A549 (cell line): ENCODE measurements at regions not wholly inside any gene's neighbourhood (a gene's known extent, or its start where the extent isn't known, plus 50 kb on each side); places are given as distances from the start of the nearest gene placed in this dataset.

ENCODE experiments used
- ATAC-seq, 2 experiments: fragments of 200-7000 bp in 1 of 2; fragments of >200 bp in 1 of 2; cut with Nextera tagmentation in 1 of 2; cut with Tn5 transposase in 1 of 2; 3 replicates each; pipeline versions ENCODE4 v1.8.0 to v1.9.1; 2018 to 2020; ENCODE audit warnings: mild to moderate bottlenecking in 1 of 2, moderate library complexity in 1 of 2
- CTCF ChIA-PET: fragments of 300-600 bp; sonication (Branson Sonifier 250); formaldehyde crosslinking; extraction: SDS; loops from one replicate; lab custom pipeline; 2021; ENCODE audit warnings: antibody characterized with exemption, inconsistent platforms; lab: Yijun Ruan, JAX
- POLR2A ChIA-PET: fragments of 350-600 bp; formaldehyde crosslinking; extraction: SDS; loops from one replicate; lab custom pipeline; 2021; ENCODE audit warnings: antibody characterized with exemption, inconsistent platforms; lab: Yijun Ruan, JAX
- DNase-seq, 2 experiments: peaks; one replicate each; pipeline versions ENCODE4 v3.0.0 to v3.0.0-alpha.2; 2011 to 2016; ENCODE audit warnings: low read depth in 1 of 2, low spot score in 1 of 2
- FAIRE-seq: peaks from 2 replicates; lab custom pipeline; 2011; peaks lifted over from hg19 to GRCh38; lab: Jason Lieb, UNC
- H3K27ac ChIP-seq, 2 experiments: fragments of >200 bp; sonication (Bioruptor Twin); formaldehyde crosslinking; 3 replicates each; pipeline ENCODE4 v1.5.1; 2016 to 2017
- H3K4me1 ChIP-seq: fragments of >200 bp; sonication (Bioruptor Twin); formaldehyde crosslinking; 3 replicates; pipeline ENCODE4 v1.6.1; 2016
- H3K4me2 ChIP-seq: fragments of >200 bp; sonication (Bioruptor Twin); formaldehyde crosslinking; 3 replicates; pipeline ENCODE4 v1.6.1; 2016
- H3K4me3 ChIP-seq: fragments of >200 bp; sonication (Bioruptor Twin); formaldehyde crosslinking; 3 replicates; pipeline ENCODE4 v1.5.1; 2016
- H3K9me3 ChIP-seq: fragments of >200 bp; sonication (Bioruptor Twin); formaldehyde crosslinking; 3 replicates; pipeline ENCODE4 v1.6.1; 2016
- BHLHE40 ChIP-seq: IDR thresholded peaks from 2 replicates; pipeline ENCODE4 v1.6.1; 2012; ENCODE audit warnings: low read depth, low read length, inconsistent platforms
- CBX8 ChIP-seq: fragments of 200-600 bp; sonication (generic); IDR thresholded peaks from 2 replicates; pipeline ENCODE4 v1.6.1; 2016
- EHF ChIP-seq: fragments of 250-450 bp; sonication (Bioruptor Pico); IDR thresholded peaks from 2 replicates; pipeline ENCODE4 v1.5.0; 2020; ENCODE audit warnings: mild to moderate bottlenecking
- EHMT2 ChIP-seq: fragments of 200-600 bp; sonication (generic); IDR thresholded peaks from 2 replicates; pipeline ENCODE4 v1.6.1; 2016; ENCODE audit warnings: antibody characterized with exemption, low read depth, mild to moderate bottlenecking, moderate library complexity
- FOSL2 ChIP-seq, 2 experiments: fragments of 450-650 bp in 1 of 2; fragments of >200 bp in 1 of 2; sonication (Bioruptor Twin) in 1 of 2; formaldehyde crosslinking; IDR thresholded peaks; 2 replicates each; pipeline versions ENCODE4 v1.5.0 to v1.6.1; 2016 to 2020; ENCODE audit warnings: mild to moderate bottlenecking in 1 of 2, moderate library complexity in 1 of 2
- HOXB13 ChIP-seq: fragments of 250-450 bp; sonication (Bioruptor Pico); IDR thresholded peaks from 2 replicates; pipeline ENCODE4 v1.5.0; 2020; ENCODE audit warnings: low read depth, mild to moderate bottlenecking, moderate library complexity
- HOXB5 ChIP-seq: fragments of 250-450 bp; sonication (Bioruptor Pico); IDR thresholded peaks from 2 replicates; pipeline ENCODE4 v1.5.0; 2020; ENCODE audit warnings: mild to moderate bottlenecking, moderate library complexity
- KDM1A ChIP-seq: fragments of 200-600 bp; sonication (generic); IDR thresholded peaks from 2 replicates; pipeline ENCODE4 v1.6.1; 2016; ENCODE audit warnings: low read depth, mild to moderate bottlenecking
- MAFK ChIP-seq: fragments of 450-650 bp; IDR thresholded peaks from 2 replicates; pipeline ENCODE4 v1.6.1; 2014; ENCODE audit not compliant: partially characterized antibody
- MAZ ChIP-seq: fragments of 150-350 bp; IDR thresholded peaks from 2 replicates; pipeline ENCODE4 v1.6.1; 2014; ENCODE audit warnings: antibody characterized with exemption, low read depth, low read length, borderline replicate concordance
- MYC ChIP-seq: IDR thresholded peaks from 2 replicates; pipeline ENCODE4 v1.6.1; 2012; ENCODE audit warnings: mild to moderate bottlenecking, inconsistent platforms, low read length, improper control_type of control experiment, borderline replicate concordance
- NFE2L2 ChIP-seq: fragments of 150-350 bp; conservative IDR thresholded peaks from 2 replicates; pipeline ENCODE4 v1.6.1; 2014; ENCODE audit warnings: low read length
- NPAS2 ChIP-seq: fragments of 250-450 bp; sonication (Bioruptor Pico); IDR thresholded peaks from 2 replicates; pipeline ENCODE4 v1.8.0; 2022; ENCODE audit warnings: mild to moderate bottlenecking, moderate library complexity, borderline replicate concordance
- RCOR1 ChIP-seq: fragments of 150-350 bp; IDR thresholded peaks from 2 replicates; pipeline ENCODE4 v1.6.1; 2014; ENCODE audit warnings: antibody characterized with exemption, low read length, low read depth
- RFX5 ChIP-seq: fragments of 450-650 bp; IDR thresholded peaks from 2 replicates; pipeline ENCODE4 v1.7.1; 2014; ENCODE audit warnings: antibody characterized with exemption, mild to moderate bottlenecking, moderate library complexity
- SREBF2 ChIP-seq: fragments of 450-650 bp; IDR thresholded peaks from 2 replicates; pipeline ENCODE4 v1.6.1; 2014; ENCODE audit warnings: mild to moderate bottlenecking, moderate library complexity
- TP53 ChIP-seq: fragments of 250-450 bp; sonication (Bioruptor Pico); IDR thresholded peaks from 2 replicates; pipeline ENCODE4 v1.5.0; 2021; ENCODE audit warnings: mild to moderate bottlenecking, moderate library complexity
- ZC3H11A ChIP-seq: fragments of 450-650 bp; IDR thresholded peaks from 2 replicates; pipeline ENCODE4 v1.6.1; 2014; ENCODE audit warnings: antibody characterized with exemption, mild to moderate bottlenecking
- ZFP36 ChIP-seq: fragments of 450-650 bp; IDR thresholded peaks from 2 replicates; pipeline ENCODE4 v1.6.1; 2014; ENCODE audit warnings: borderline replicate concordance; ENCODE audit not compliant: partially characterized antibody
- ZNF302 ChIP-seq: fragments of 250-450 bp; sonication (Bioruptor Pico); IDR thresholded peaks from 2 replicates; pipeline ENCODE4 v1.9.0; 2021; ENCODE audit warnings: inconsistent platforms, mild to moderate bottlenecking, moderate library complexity
- WGBS: methylation state at CpG from one replicate; pipeline ENCODE4 v1.1.6; 2017; ENCODE audit errors: missing lambda C conversion rate; 5-methylcytosine and 5-hydroxymethylcytosine counted together
- TF ChIP-seq, protein P1 (sequence below): fragments of >200 bp; sonication (Bioruptor Twin); formaldehyde crosslinking; IDR thresholded peaks from 3 replicates; pipeline ENCODE4 v1.5.1; 2016
- TF ChIP-seq, protein P2 (sequence below): IDR thresholded peaks from 2 replicates; pipeline ENCODE4 v1.6.1; 2012
- TF ChIP-seq, protein P3 (sequence below): IDR thresholded peaks from 2 replicates; pipeline ENCODE4 v1.6.1; 2012
- TF ChIP-seq, protein P4 (sequence below): fragments of 250-450 bp; sonication (Bioruptor Pico); IDR thresholded peaks from 2 replicates; pipeline ENCODE4 v1.5.0; 2021; ENCODE audit warnings: mild to moderate bottlenecking, moderate library complexity, borderline replicate concordance
- TF ChIP-seq, protein P5 (sequence below): fragments of 200-600 bp; sonication (generic); IDR thresholded peaks from 2 replicates; pipeline ENCODE4 v1.6.1; 2016; ENCODE audit warnings: antibody characterized with exemption, mild to moderate bottlenecking, moderate library complexity
- TF ChIP-seq, protein P6 (sequence below): IDR thresholded peaks from 2 replicates; pipeline ENCODE4 v1.6.1; 2012; ENCODE audit warnings: low read depth, borderline replicate concordance
- TF ChIP-seq, protein P7 (sequence below): fragments of 150-350 bp; IDR thresholded peaks from 2 replicates; pipeline ENCODE4 v1.6.1; 2014; ENCODE audit warnings: low read depth, mild to moderate bottlenecking, low read length

DNA sequence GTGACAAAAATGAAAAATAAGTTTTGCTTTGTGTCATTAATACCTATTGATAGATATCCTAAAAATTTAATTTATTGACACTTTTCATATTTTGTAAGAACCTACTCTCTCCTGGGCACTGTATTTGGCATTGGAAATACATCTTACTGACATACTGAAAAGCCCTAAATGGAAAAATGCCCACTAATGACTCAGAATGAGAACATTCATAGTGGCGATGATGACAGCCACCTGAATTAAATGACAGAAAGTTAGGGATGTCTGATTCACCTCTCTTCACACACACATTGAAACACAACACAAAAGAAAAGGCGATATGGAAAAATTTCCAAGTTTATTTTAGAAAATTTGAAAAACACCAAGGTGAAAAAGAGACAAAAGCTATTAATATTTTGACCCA, 992.3 kb downstream of the STPG2 start:
- ChIA-PET CTCF (no interaction called here), POLR2A (no interaction called here)
- FAIRE-seq (no peak), DNase-seq (no peak), ATAC-seq (no peak)
- no peaks in the 10 kb centered on the region for H3K9me3 ChIP-seq
- H3K4me1 ChIP-seq, result no peaks in the 10 kb centered on the region
- no peak overlapping the region for H3K4me3 ChIP-seq
- TF ChIP-seq, protein P1, sequence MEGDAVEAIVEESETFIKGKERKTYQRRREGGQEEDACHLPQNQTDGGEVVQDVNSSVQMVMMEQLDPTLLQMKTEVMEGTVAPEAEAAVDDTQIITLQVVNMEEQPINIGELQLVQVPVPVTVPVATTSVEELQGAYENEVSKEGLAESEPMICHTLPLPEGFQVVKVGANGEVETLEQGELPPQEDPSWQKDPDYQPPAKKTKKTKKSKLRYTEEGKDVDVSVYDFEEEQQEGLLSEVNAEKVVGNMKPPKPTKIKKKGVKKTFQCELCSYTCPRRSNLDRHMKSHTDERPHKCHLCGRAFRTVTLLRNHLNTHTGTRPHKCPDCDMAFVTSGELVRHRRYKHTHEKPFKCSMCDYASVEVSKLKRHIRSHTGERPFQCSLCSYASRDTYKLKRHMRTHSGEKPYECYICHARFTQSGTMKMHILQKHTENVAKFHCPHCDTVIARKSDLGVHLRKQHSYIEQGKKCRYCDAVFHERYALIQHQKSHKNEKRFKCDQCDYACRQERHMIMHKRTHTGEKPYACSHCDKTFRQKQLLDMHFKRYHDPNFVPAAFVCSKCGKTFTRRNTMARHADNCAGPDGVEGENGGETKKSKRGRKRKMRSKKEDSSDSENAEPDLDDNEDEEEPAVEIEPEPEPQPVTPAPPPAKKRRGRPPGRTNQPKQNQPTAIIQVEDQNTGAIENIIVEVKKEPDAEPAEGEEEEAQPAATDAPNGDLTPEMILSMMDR, result no peak
- TF ChIP-seq, protein P2, sequence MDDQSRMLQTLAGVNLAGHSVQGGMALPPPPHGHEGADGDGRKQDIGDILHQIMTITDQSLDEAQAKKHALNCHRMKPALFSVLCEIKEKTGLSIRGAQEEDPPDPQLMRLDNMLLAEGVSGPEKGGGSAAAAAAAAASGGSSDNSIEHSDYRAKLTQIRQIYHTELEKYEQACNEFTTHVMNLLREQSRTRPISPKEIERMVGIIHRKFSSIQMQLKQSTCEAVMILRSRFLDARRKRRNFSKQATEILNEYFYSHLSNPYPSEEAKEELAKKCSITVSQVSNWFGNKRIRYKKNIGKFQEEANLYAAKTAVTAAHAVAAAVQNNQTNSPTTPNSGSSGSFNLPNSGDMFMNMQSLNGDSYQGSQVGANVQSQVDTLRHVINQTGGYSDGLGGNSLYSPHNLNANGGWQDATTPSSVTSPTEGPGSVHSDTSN, result no peak
- TF ChIP-seq MAZ (no peak), HOXB13 (no peak), ZFP36 (no peak), HOXB5 (CRISPR knock-in tag) (no peak), NFE2L2 (no peak), CBX8 (no peak), ZC3H11A (no peak), ZNF302 (no peak)
- TF ChIP-seq, protein P3, sequence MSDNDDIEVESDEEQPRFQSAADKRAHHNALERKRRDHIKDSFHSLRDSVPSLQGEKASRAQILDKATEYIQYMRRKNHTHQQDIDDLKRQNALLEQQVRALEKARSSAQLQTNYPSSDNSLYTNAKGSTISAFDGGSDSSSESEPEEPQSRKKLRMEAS, result no peak
- H3K4me2 ChIP-seq, result no peak overlapping the region
- 7% methylated on average over 2 of the region's 2 CpGs for WGBS
- H3K27ac ChIP-seq, result no peak overlapping the region

DNA sequence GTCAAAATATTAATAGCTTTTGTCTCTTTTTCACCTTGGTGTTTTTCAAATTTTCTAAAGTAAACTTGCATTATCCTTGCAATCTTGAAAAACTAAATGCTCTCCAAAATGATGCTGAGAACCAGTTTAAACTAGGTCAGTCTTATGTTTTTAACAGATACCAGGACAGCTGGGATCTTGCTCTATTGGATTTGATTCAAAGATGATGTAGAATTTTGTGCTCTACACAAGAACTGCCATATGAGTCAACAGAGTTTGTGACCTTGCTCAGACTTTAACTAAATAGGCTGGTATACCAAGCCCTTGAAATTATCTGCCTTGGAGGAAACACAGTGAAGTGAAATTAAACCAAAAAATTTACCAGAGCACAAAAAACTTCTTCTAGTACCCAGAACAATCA, 991.1 kb downstream of the STPG2 start:
- no peak overlapping the region for H3K27ac ChIP-seq
- ChIA-PET CTCF (no interaction called here), POLR2A (no interaction called here)
- no peaks in the 10 kb centered on the region for H3K4me1 ChIP-seq
- no peak overlapping the region for H3K4me3 ChIP-seq
- FAIRE-seq (no peak), DNase-seq (no peak), ATAC-seq (no peak)
- TF ChIP-seq SREBF2, result no peak
- no peak for TF ChIP-seq MAFK
- no peak for TF ChIP-seq EHMT2
- TF ChIP-seq BHLHE40, result no peak
- TF ChIP-seq, protein P4, sequence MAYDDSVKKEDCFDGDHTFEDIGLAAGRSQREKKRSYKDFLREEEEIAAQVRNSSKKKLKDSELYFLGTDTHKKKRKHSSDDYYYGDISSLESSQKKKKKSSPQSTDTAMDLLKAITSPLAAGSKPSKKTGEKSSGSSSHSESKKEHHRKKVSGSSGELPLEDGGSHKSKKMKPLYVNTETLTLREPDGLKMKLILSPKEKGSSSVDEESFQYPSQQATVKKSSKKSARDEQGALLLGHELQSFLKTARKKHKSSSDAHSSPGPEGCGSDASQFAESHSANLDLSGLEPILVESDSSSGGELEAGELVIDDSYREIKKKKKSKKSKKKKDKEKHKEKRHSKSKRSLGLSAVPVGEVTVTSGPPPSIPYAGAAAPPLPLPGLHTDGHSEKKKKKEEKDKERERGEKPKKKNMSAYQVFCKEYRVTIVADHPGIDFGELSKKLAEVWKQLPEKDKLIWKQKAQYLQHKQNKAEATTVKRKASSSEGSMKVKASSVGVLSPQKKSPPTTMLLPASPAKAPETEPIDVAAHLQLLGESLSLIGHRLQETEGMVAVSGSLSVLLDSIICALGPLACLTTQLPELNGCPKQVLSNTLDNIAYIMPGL (CRISPR knock-in tag), result no peak
- TF ChIP-seq, protein P5, sequence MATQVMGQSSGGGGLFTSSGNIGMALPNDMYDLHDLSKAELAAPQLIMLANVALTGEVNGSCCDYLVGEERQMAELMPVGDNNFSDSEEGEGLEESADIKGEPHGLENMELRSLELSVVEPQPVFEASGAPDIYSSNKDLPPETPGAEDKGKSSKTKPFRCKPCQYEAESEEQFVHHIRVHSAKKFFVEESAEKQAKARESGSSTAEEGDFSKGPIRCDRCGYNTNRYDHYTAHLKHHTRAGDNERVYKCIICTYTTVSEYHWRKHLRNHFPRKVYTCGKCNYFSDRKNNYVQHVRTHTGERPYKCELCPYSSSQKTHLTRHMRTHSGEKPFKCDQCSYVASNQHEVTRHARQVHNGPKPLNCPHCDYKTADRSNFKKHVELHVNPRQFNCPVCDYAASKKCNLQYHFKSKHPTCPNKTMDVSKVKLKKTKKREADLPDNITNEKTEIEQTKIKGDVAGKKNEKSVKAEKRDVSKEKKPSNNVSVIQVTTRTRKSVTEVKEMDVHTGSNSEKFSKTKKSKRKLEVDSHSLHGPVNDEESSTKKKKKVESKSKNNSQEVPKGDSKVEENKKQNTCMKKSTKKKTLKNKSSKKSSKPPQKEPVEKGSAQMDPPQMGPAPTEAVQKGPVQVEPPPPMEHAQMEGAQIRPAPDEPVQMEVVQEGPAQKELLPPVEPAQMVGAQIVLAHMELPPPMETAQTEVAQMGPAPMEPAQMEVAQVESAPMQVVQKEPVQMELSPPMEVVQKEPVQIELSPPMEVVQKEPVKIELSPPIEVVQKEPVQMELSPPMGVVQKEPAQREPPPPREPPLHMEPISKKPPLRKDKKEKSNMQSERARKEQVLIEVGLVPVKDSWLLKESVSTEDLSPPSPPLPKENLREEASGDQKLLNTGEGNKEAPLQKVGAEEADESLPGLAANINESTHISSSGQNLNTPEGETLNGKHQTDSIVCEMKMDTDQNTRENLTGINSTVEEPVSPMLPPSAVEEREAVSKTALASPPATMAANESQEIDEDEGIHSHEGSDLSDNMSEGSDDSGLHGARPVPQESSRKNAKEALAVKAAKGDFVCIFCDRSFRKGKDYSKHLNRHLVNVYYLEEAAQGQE, result no peak
- TF ChIP-seq NPAS2 (CRISPR knock-in tag), result no peak
- TF ChIP-seq, protein P6, sequence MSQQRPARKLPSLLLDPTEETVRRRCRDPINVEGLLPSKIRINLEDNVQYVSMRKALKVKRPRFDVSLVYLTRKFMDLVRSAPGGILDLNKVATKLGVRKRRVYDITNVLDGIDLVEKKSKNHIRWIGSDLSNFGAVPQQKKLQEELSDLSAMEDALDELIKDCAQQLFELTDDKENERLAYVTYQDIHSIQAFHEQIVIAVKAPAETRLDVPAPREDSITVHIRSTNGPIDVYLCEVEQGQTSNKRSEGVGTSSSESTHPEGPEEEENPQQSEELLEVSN, result no peak
- no peak for TF ChIP-seq MYC
- TF ChIP-seq FOSL2 (IDR thresholded peaks at IDR 0.05), result no peak
- no peak for TF ChIP-seq FOSL2 (CRISPR knock-in tag; IDR thresholded peaks at IDR 0.05)
- no peak for TF ChIP-seq TP53 (CRISPR knock-in tag)
- TF ChIP-seq HOXB13, result no peak
- no peak for TF ChIP-seq RFX5
- no peak for TF ChIP-seq EHF
- no peak for TF ChIP-seq HOXB5 (CRISPR knock-in tag)
- TF ChIP-seq RCOR1, result no peak
- no peak for TF ChIP-seq KDM1A
- TF ChIP-seq, protein P7, sequence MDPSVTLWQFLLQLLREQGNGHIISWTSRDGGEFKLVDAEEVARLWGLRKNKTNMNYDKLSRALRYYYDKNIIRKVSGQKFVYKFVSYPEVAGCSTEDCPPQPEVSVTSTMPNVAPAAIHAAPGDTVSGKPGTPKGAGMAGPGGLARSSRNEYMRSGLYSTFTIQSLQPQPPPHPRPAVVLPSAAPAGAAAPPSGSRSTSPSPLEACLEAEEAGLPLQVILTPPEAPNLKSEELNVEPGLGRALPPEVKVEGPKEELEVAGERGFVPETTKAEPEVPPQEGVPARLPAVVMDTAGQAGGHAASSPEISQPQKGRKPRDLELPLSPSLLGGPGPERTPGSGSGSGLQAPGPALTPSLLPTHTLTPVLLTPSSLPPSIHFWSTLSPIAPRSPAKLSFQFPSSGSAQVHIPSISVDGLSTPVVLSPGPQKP, result no peak
- no peak overlapping the region for H3K4me2 ChIP-seq
- no peaks in the 10 kb centered on the region for H3K9me3 ChIP-seq
